B cell (primary cell): ENCODE measurements at regions not wholly inside any gene's neighbourhood (a gene's known extent, or its start where the extent isn't known, plus 50 kb on each side); places are given as distances from the start of the nearest gene placed in this dataset.

Experiments
- CTCF ChIP-seq: fragments of 200-600 bp; IDR thresholded peaks from one replicate; pipeline ENCODE4 v1.8.0; 2022; ENCODE audit warnings: antibody characterized with exemption, mild to moderate bottlenecking
- EZH2 ChIP-seq: IDR thresholded peaks from 2 replicates; pipeline ENCODE4 v1.6.1; 2012; ENCODE audit warnings: borderline replicate concordance, low read depth, mild to moderate bottlenecking, moderate library complexity, low read length; ENCODE audit not compliant: insufficient read depth, poor library complexity, severe bottlenecking

- no peak for TF ChIP-seq CTCF
- TF ChIP-seq EZH2, result no peak
Observed at GRCh38 chr6:87870556-87870955, 168.5 kb upstream of the AKIRIN2 start.
